ENCODE measurements at regions not wholly inside any gene's neighbourhood (a gene's known extent, or its start where the extent isn't known, plus 50 kb on each side); places are given as distances from the start of the nearest gene placed in this dataset.

DNA sequence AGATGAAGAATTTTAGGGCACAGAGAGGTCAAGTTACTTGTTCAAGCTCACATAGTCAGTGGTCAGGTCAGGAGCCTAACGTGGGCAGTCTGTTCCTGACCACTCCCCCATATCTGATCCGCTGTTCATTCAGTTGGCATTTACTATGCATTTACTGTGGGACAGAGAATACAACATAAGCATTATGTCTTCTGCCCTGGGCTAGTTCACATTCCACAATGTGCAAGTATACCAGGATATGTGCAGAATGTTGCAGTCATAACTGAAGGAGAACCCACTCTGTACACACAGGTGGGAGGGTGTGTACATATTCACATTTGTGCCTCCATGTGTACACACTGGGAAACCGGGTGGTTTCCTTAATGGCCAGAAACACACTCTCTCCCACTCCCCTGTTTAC is 309.6 kb downstream of the PRDM2 start:
- H3K4me3 ChIP-seq: no peak overlapping the region
- TF ChIP-seq, protein P1, sequence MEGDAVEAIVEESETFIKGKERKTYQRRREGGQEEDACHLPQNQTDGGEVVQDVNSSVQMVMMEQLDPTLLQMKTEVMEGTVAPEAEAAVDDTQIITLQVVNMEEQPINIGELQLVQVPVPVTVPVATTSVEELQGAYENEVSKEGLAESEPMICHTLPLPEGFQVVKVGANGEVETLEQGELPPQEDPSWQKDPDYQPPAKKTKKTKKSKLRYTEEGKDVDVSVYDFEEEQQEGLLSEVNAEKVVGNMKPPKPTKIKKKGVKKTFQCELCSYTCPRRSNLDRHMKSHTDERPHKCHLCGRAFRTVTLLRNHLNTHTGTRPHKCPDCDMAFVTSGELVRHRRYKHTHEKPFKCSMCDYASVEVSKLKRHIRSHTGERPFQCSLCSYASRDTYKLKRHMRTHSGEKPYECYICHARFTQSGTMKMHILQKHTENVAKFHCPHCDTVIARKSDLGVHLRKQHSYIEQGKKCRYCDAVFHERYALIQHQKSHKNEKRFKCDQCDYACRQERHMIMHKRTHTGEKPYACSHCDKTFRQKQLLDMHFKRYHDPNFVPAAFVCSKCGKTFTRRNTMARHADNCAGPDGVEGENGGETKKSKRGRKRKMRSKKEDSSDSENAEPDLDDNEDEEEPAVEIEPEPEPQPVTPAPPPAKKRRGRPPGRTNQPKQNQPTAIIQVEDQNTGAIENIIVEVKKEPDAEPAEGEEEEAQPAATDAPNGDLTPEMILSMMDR (IDR thresholded peaks at IDR 0.05): no peak
- no peaks in the 10 kb centered on the region for H3K36me3 ChIP-seq (ENCODE audit: low read depth)
- no peaks in the 10 kb centered on the region for H3K4me1 ChIP-seq (ENCODE audit: low read depth)
- DNase-seq (no peak), ATAC-seq (no peak)
- intact Hi-C loops (cut with DNase I, micrococcal nuclease): no loop called here
- peaks cover 3% of the 10 kb centered on the region for H3K9me3 ChIP-seq

DNA sequence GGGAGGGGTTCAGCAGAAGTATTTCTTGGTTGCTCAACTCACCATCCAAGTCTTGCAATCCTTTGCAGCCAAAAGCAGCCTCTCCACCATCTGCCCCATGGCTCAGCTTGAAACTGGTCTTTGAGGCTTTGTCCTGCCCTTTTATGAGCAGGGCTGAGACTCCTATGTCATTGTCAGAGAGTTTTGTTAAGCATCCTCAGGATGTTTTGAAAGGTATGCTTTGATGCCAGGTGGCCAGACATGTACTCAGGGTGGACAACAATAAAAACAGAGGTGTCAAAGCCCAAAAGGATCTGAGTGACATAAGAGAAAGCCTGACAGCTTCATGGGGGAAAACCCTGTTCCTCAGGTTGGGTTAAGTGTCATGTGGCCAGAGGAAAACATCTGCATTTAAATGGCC is 310.5 kb downstream of the PRDM2 start:
- Histone ChIP-seq H3K4me3 (no peak overlapping the region), H3K4me1 (ENCODE audit: low read depth) (no peaks in the 10 kb centered on the region), H3K36me3 (ENCODE audit: low read depth) (no peaks in the 10 kb centered on the region), H3K9me3 (peaks cover 3% of the 10 kb centered on the region)
- intact Hi-C loops (cut with DNase I, micrococcal nuclease): no loop called here
- TF ChIP-seq, protein P1 (IDR thresholded peaks at IDR 0.05): no peak
- no peak for ATAC-seq
- no peak for DNase-seq

DNA sequence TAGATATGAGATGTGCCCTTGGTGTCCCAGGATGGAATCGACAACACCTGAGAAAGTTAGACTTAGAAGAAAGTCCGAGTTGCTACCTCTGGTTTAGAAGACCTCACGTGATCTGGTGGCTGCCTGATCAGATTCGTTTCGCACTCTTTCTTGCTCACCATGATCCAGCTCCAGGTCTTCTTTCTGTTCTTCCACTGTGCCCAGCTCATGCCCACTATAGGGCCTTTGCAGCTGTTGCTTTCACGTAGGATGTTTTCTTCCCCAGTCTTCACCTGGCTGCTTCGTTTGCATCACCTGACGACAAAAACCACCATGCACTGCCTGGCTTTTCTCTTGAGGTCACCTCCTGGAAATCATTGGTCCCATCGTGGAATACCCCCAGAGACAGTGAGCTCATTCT is 311.1 kb downstream of the PRDM2 start:
- Histone ChIP-seq H3K4me1 (ENCODE audit: low read depth) (no peaks in the 10 kb centered on the region), H3K9me3 (peaks cover 3% of the 10 kb centered on the region), H3K36me3 (ENCODE audit: low read depth) (no peaks in the 10 kb centered on the region), H3K4me3 (no peak overlapping the region)
- DNase-seq (no peak), ATAC-seq (no peak)
- intact Hi-C loops (cut with DNase I, micrococcal nuclease): no loop called here
- TF ChIP-seq, protein P1 (IDR thresholded peaks at IDR 0.05): no peak

DNA sequence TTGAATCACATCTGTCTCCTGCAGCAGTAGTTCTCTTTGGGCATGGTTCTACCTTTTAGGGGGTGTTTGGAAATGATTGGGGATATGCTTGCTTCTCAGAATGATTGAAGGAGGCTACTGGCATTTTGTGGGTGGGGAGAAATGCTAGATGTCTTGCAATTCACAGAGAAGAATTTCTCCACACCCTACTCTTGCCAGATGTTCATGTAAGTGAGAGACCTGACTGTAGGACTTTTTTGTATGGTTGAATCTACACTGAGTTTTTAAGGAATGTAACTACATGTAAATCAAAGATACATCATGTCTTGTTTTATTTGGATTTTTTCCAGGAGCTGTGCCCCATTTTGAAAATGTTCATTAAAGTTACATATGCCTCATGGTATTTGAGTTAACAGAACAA is 311.9 kb downstream of the PRDM2 start:
- TF ChIP-seq, protein P1 (IDR thresholded peaks at IDR 0.05): no peak
- ATAC-seq (no peak), DNase-seq (no peak)

DNA sequence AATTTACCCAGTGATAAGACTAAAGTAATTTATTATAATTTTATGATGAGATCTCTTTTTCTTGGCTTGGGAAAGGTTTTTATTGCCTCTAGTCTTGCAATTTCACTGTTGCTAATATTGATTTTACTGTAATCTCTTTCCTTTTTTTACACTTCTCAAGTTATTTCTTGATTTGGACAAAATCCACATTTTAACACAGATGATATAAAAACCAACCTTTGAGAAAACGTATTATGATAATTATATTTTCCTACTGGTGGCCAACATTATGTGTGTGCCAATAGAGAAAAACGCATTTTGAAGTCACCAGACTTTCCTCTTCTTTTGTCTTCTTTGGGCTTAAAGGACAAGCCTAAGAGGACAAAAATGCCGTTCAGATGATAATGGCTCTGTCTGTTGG is 314.9 kb downstream of the PRDM2 start:
- Histone ChIP-seq H3K36me3 (ENCODE audit: low read depth) (no peaks in the 10 kb centered on the region), H3K9me3 (no peaks in the 10 kb centered on the region), H3K4me3 (no peak overlapping the region), H3K4me1 (ENCODE audit: low read depth) (no peaks in the 10 kb centered on the region)
- intact Hi-C loops (cut with DNase I, micrococcal nuclease): no loop called here
- ATAC-seq: no peak
- TF ChIP-seq, protein P1 (IDR thresholded peaks at IDR 0.05): no peak
- no peak for DNase-seq

More for the DNA sequence above, 311.9 kb downstream of the PRDM2 start:
- Histone ChIP-seq H3K36me3 (ENCODE audit: low read depth) (no peaks in the 10 kb centered on the region), H3K4me1 (ENCODE audit: low read depth) (no peaks in the 10 kb centered on the region), H3K4me3 (no peak overlapping the region), H3K9me3 (peaks cover 2% of the 10 kb centered on the region)
- intact Hi-C loops (cut with DNase I, micrococcal nuclease): no loop called here

DNA sequence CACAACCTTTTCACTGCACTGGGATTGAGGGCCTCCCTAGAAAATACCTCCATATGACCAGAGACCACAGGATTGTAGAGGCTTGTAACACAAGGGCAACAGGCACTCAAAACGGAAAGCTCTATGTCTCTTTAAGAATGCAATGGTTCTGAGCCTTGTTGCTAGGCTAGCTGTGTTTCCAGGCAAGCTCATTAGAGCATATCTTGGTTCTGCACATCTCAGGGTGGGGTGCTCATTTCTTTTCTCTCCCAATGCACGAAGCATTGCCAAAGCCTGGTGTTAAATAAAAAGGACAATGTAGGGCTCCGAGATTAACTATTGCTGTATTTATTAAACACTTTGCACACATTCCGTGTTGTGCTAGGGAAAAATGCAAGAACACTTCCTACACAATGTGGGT is 315.9 kb downstream of the PRDM2 start:
- TF ChIP-seq, protein P1 (IDR thresholded peaks at IDR 0.05): no peak
- no peak for ATAC-seq
- no peaks in the 10 kb centered on the region for H3K36me3 ChIP-seq (ENCODE audit: low read depth)
- no peak for DNase-seq
- intact Hi-C loops (cut with DNase I, micrococcal nuclease): no loop called here
- no peak overlapping the region for H3K4me3 ChIP-seq
- H3K9me3 ChIP-seq: no peaks in the 10 kb centered on the region
- no peaks in the 10 kb centered on the region for H3K4me1 ChIP-seq (ENCODE audit: low read depth)

All from mucosa of descending colon (tissue), 3 donors.